Calu3 (cell line): ENCODE measurements at regions not wholly inside any gene's neighbourhood (a gene's known extent, or its start where the extent isn't known, plus 50 kb on each side); places are given as distances from the start of the nearest gene placed in this dataset.

Experiments used
- BruUV-seq: library from RNA; stranded (reverse); fragments of 400-500 nt; replicated peaks from 2 replicates; lab custom pipeline; 2021; lab: Mats Ljungman, UMichigan
- CTCF ChIA-PET: fragments of 300-600 bp; sonication (Branson Sonifier 250); formaldehyde crosslinking; loops from one replicate; lab custom pipeline; 2022; ENCODE audit warnings: antibody characterized with exemption; lab: Charles Lee
- DNase-seq: peaks from one replicate; pipeline ENCODE4 v3.0.0; 2022
- H3K27ac Mint-ChIP-seq: one replicate; pipeline ENCODE4 v1.8.0; 2022; ENCODE audit warnings: mixed read lengths; ENCODE audit not compliant: unreplicated experiment
- H3K27me3 Mint-ChIP-seq: one replicate; pipeline ENCODE4 v1.8.0; 2022; ENCODE audit warnings: mixed read lengths; ENCODE audit not compliant: unreplicated experiment
- H3K36me3 Mint-ChIP-seq: one replicate; pipeline ENCODE4 v1.8.0; 2022; ENCODE audit warnings: mild to moderate bottlenecking, moderate library complexity, mixed read lengths; ENCODE audit not compliant: insufficient read depth, unreplicated experiment
- H3K4me1 Mint-ChIP-seq: one replicate; pipeline ENCODE4 v1.8.0; 2022; ENCODE audit warnings: mild to moderate bottlenecking, low read depth, mixed read lengths; ENCODE audit not compliant: unreplicated experiment
- H3K4me3 Mint-ChIP-seq: one replicate; pipeline ENCODE4 v1.8.0; 2022; ENCODE audit warnings: mild to moderate bottlenecking, low read depth, moderate library complexity, mixed read lengths; ENCODE audit not compliant: unreplicated experiment
- H3K9me3 Mint-ChIP-seq: one replicate; pipeline ENCODE4 v1.8.0; 2022; ENCODE audit warnings: low read depth, mixed read lengths; ENCODE audit not compliant: unreplicated experiment
- CTCF ChIP-seq: fragments of 200-600 bp; IDR thresholded peaks from one replicate; pipeline ENCODE4 v1.8.0; 2022; ENCODE audit warnings: antibody characterized with exemption; ENCODE audit not compliant: unreplicated experiment
- intact Hi-C: fragments of 100-400 bp; cut with micrococcal nuclease; formaldehyde crosslinking; loops from one replicate; pipeline ENCODE4 v1.10.0; 2022; ENCODE audit not compliant: unreplicated experiment

- Mint-ChIP-seq H3K4me3 (no peak overlapping the region), H3K36me3 (no peaks in the 10 kb centered on the region), H3K27me3 (no peaks in the 10 kb centered on the region), H3K9me3 (no peaks in the 10 kb centered on the region), H3K27ac (no peak overlapping the region), H3K4me1 (peaks cover 15% of the 10 kb centered on the region)
- TF ChIP-seq CTCF = no peak
- no peak for DNase-seq
- no TSS peak for BruUV-seq
- intact Hi-C loops = no loop called here
- CTCF ChIA-PET = no interaction called here
Observed at GRCh38 chrX:11888421-11888820, 130.4 kb downstream of the MSL3 start.

- DNase-seq = no peak
- Mint-ChIP-seq H3K27ac (no peak overlapping the region), H3K9me3 (peaks cover 3% of the 10 kb centered on the region), H3K36me3 (no peaks in the 10 kb centered on the region), H3K4me1 (peaks cover 21% of the 10 kb centered on the region), H3K27me3 (no peaks in the 10 kb centered on the region), H3K4me3 (no peak overlapping the region)
- CTCF ChIA-PET = no interaction called here
- no TSS peak for BruUV-seq
- no peak for TF ChIP-seq CTCF
- intact Hi-C loops = no loop called here
Observed at GRCh38 chrX:11889791-11890190, 131.8 kb downstream of the MSL3 start.

- Mint-ChIP-seq H3K36me3 (no peaks in the 10 kb centered on the region), H3K27ac (no peak overlapping the region), H3K27me3 (no peaks in the 10 kb centered on the region), H3K4me1 (peaks cover 27% of the 10 kb centered on the region), H3K4me3 (no peak overlapping the region), H3K9me3 (peaks cover 3% of the 10 kb centered on the region)
- no peak for DNase-seq
- no peak for TF ChIP-seq CTCF
- no TSS peak for BruUV-seq
- intact Hi-C loops = no loop called here
- CTCF ChIA-PET = no interaction called here
Observed at GRCh38 chrX:11890836-11891514, 132.9 kb downstream of the MSL3 start.

GRCh38 chrX:11893933-11894710, 136.1 kb downstream of the MSL3 start:
- intact Hi-C loops = no loop called here
- CTCF ChIA-PET = no interaction called here
- no peak for DNase-seq
- Mint-ChIP-seq H3K4me1 (peaks cover 31% of the 10 kb centered on the region), H3K9me3 (peaks cover 3% of the 10 kb centered on the region), H3K27me3 (no peaks in the 10 kb centered on the region), H3K36me3 (no peaks in the 10 kb centered on the region), H3K27ac (no peak overlapping the region), H3K4me3 (no peak overlapping the region)
- no peak for TF ChIP-seq CTCF
- BruUV-seq = no TSS peak
